Peyer's patch (tissue), 4 donors: ENCODE measurements at regions not wholly inside any gene's neighbourhood (a gene's known extent, or its start where the extent isn't known, plus 50 kb on each side); places are given as distances from the start of the nearest gene placed in this dataset.

Experiments used
- CTCF ChIP-seq, 6 experiments: fragments of 450-650 bp in 4 of 6; fragments of 200-600 bp in 2 of 6; sonication (generic) in 1 of 6; IDR thresholded peaks; one replicate each; pipeline ENCODE4 v1.5.1; 2017 to 2019; ENCODE audit warnings: antibody characterized with exemption in 6 of 6, mild to moderate bottlenecking in 3 of 6, moderate library complexity in 1 of 6
- POLR2A ChIP-seq, 2 donors: fragments of 450-650 bp; IDR thresholded peaks; one replicate each; pipeline ENCODE4 v1.5.1; 2017; ENCODE audit warnings: antibody characterized with exemption in 2 of 2, mild to moderate bottlenecking in 2 of 2, moderate library complexity in 2 of 2

- TF ChIP-seq CTCF (IDR thresholded peaks at IDR 0.05) (no peak), POLR2A (IDR thresholded peaks at IDR 0.05) (no peak)
Measured at GRCh38 chr10:128802062-128802461, 665.0 kb upstream of the MGMT start.
